Psoas muscle (tissue), 7 donors: ENCODE measurements at regions not wholly inside any gene's neighbourhood (a gene's known extent, or its start where the extent isn't known, plus 50 kb on each side); places are given as distances from the start of the nearest gene placed in this dataset.

Experiments used
- ATAC-seq, 4 donors: fragments of 200-7000 bp; cut with Tn5 transposase; one replicate each; pipeline ENCODE4 v1.9.1; 2020; ENCODE audit warnings: moderate library complexity in 3 of 4, mild to moderate bottlenecking in 2 of 4
- DNase-seq, 2 donors: peaks; one replicate each; pipeline ENCODE4 v3.0.0-alpha.2; 2020
- H3K27ac ChIP-seq: fragments of 200-600 bp; one replicate; pipeline ENCODE4 v1.8.0; 2022
- H3K27me3 ChIP-seq, 3 donors: fragments of 200-600 bp in 1 of 3; one replicate each; pipeline versions ENCODE4 v1.6.1 to v1.8.0; 2013 to 2022; ENCODE audit warnings: low read length in 2 of 3, mild to moderate bottlenecking in 2 of 3, moderate library complexity in 1 of 3; ENCODE audit not compliant: insufficient read depth in 3 of 3
- H3K36me3 ChIP-seq, 2 donors: fragments of 200-600 bp in 1 of 2; one replicate each; pipeline versions ENCODE4 v1.6.1 to v1.8.0; 2013 to 2022; ENCODE audit warnings: low read depth in 1 of 2, mild to moderate bottlenecking in 1 of 2, moderate library complexity in 1 of 2; ENCODE audit not compliant: insufficient read depth in 1 of 2
- H3K4me1 ChIP-seq: fragments of 200-600 bp; one replicate; pipeline ENCODE4 v1.8.0; 2022
- H3K4me3 ChIP-seq: fragments of 200-600 bp; one replicate; pipeline ENCODE4 v1.8.0; 2022; ENCODE audit warnings: mild to moderate bottlenecking
- H3K9me3 ChIP-seq: fragments of 200-600 bp; one replicate; pipeline ENCODE4 v1.8.0; 2022
- WGBS, 3 donors: extraction: QIAGEN DNeasy Blood & Tissue Kit; methylation state at CpG; one replicate each; pipeline versions ENCODE4 v1.1.6 to v1.1.7; 2013; 5-methylcytosine and 5-hydroxymethylcytosine counted together
- intact Hi-C, 2 donors: fragments of 100-400 bp; cut with DNase I; formaldehyde crosslinking; loops; one replicate each; pipeline versions ENCODE4 v1.11.0 to v1.14.2; 2022
- TF ChIP-seq, protein P1 (sequence below): fragments of 200-600 bp; IDR thresholded peaks from one replicate; pipeline ENCODE4 v1.8.0; 2022; ENCODE audit warnings: antibody characterized with exemption
- donor health status: healthy with polysubstance abuse.
- donor health status: DM: no; HTN: no; CAD: no; lungs with moderate emphysema.
- donor health status: Bipolar disorder and iron deficiency.
- donor health status: healthy.
- donor health status: DM: yes; HTN: yes; CAD: no.
- donor health status: DM: no; HTN: no; CAD: no.
- donor health status: DM: yes; HTN: yes; CAD: no.

DNA sequence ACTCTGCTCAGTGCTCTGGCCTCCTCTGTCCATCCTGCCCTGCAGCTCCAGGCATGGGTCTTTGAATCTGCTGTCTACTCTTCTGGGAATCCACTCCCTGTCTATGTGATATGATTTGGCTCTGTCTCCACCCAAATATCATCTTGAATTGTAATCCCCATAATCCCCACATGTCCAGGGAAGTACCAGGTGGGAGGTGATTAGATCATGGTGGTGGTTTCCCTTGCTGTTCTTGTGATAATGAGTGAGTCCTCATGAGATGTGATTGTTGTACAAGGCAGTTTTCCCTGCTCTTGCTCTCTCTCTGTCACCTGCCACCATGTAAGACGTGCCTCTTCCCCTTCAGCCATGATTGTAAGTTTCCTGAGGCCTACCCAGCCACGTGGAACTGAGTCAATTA is 881.8 kb upstream of the ID2 start:
- peaks cover 7% of the 10 kb centered on the region for H3K9me3 ChIP-seq

DNA sequence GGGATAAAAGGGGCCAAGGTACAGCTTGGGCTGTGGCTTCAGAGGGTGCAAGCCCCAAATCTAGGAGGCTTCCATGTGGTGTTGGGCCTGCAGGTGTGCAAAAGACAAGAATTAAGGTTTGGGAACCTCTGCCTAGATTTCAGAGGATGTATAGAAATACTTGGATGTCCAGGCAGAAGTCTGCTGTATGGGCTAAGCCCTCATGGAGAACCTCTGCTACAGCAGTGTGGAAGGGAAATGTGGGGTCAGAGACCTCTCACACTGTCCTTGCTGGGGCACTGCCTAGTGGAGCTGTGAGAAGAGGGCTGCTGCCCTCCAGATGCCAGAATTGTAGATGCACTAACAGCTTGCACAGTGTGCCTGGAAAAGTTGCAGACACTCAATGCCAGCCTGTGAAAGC is 880.6 kb upstream of the ID2 start:
- no peak for ATAC-seq
- H3K4me3 ChIP-seq: no peak overlapping the region
- H3K36me3 ChIP-seq: no peaks in the 10 kb centered on the region
- peaks cover 7% of the 10 kb centered on the region for H3K9me3 ChIP-seq
- no peak overlapping the region for H3K27ac ChIP-seq
- no peaks in the 10 kb centered on the region for H3K27me3 ChIP-seq
- no peaks in the 10 kb centered on the region for H3K4me1 ChIP-seq
- TF ChIP-seq, protein P1, sequence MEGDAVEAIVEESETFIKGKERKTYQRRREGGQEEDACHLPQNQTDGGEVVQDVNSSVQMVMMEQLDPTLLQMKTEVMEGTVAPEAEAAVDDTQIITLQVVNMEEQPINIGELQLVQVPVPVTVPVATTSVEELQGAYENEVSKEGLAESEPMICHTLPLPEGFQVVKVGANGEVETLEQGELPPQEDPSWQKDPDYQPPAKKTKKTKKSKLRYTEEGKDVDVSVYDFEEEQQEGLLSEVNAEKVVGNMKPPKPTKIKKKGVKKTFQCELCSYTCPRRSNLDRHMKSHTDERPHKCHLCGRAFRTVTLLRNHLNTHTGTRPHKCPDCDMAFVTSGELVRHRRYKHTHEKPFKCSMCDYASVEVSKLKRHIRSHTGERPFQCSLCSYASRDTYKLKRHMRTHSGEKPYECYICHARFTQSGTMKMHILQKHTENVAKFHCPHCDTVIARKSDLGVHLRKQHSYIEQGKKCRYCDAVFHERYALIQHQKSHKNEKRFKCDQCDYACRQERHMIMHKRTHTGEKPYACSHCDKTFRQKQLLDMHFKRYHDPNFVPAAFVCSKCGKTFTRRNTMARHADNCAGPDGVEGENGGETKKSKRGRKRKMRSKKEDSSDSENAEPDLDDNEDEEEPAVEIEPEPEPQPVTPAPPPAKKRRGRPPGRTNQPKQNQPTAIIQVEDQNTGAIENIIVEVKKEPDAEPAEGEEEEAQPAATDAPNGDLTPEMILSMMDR: no peak
- intact Hi-C loops: no loop called here
- no peak for DNase-seq

More for the DNA sequence above, 881.8 kb upstream of the ID2 start:
- H3K4me3 ChIP-seq: no peak overlapping the region
- intact Hi-C loops: no loop called here
- H3K27ac ChIP-seq: no peak overlapping the region
- DNase-seq: no peak
- TF ChIP-seq, protein P1: no peak
- no peaks in the 10 kb centered on the region for H3K36me3 ChIP-seq
- WGBS, 3 donors: 66 to 68% (median 67%) methylated on average over 2 of the region's 2 CpGs
- ATAC-seq: no peak
- H3K4me1 ChIP-seq: no peaks in the 10 kb centered on the region
- no peaks in the 10 kb centered on the region for H3K27me3 ChIP-seq

DNA sequence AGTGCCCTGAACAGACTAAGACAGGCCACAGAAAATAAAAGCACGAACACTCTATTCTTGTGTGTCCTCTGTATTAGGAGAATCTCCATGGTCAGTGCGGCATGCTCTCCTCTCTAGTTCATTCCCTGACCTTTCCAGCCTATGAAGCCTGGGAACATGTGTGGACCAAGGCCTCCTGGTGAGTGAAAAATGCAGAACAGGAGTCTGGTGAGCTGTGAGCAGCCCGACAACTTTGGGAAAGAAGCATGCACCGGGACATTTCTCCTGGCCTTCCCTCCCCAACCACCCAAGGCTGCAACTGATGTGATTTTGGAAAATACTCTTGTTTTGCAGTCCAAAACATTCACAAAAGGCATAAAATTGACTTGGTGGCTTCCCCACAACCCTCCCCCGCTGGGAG is 878.3 kb upstream of the ID2 start:
- 80 to 85% (median 82%) methylated on average over 5 of the region's 5 CpGs for WGBS, 3 donors
- DNase-seq (no peak), ATAC-seq (no peak)
- TF ChIP-seq, protein P1: no peak
- Histone ChIP-seq H3K36me3 (no peaks in the 10 kb centered on the region), H3K4me3 (no peak overlapping the region), H3K27me3 (no peaks in the 10 kb centered on the region), H3K9me3 (peaks cover 7% of the 10 kb centered on the region), H3K4me1 (no peaks in the 10 kb centered on the region), H3K27ac (no peak overlapping the region)
- intact Hi-C loops: no loop called here

DNA sequence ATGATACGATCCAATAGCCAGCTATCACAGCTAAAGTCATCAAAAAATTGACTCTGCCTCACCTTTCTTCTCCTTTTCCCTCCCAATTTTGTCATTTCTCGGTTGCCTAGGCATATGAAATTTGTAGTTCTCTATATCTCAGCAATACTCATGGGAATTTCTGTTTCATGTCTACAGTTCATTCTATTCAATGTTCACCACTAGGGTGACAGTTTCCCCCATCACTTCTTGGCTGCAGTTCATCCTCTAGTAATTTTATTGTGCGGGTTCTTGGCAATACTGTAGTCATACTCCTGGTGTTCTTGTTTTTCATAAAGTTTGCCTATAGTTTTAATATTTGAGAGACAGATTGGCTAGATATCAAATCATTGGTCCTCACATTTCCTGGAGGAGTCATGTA is 872.2 kb upstream of the ID2 start:
- no peak overlapping the region for H3K4me3 ChIP-seq
- WGBS, 3 donors: 73 to 79% (median 73%) methylated on average over 3 of the region's 3 CpGs
- intact Hi-C loops: no loop called here
- no peak for DNase-seq
- TF ChIP-seq, protein P1: no peak
- H3K4me1 ChIP-seq: no peaks in the 10 kb centered on the region
- ATAC-seq: no peak
- H3K27ac ChIP-seq: no peak overlapping the region
- no peaks in the 10 kb centered on the region for H3K36me3 ChIP-seq
- H3K27me3 ChIP-seq: peaks cover 0 to 2% (median 0%) of the 10 kb centered on the region in 3 donors
- H3K9me3 ChIP-seq: no peaks in the 10 kb centered on the region

DNA sequence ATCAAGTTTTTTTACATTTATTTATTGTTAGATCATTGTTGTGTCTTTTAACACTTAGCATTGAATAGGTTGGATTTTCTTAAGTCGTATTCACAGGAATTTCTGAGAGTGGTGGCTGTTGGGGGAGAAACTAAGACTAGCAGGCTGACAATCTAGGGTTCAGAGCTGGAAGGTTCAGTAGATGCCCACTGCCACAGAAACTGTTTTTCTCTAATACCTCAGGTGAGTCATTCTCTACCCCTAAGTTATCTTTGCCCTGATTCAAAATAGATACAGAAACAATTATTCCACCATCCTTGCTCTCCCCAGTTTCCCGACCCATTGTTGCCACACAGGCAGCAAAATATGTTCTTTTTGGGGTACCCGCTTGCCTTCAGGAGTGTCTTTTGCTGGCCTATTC is 870.8 kb upstream of the ID2 start:
- ATAC-seq (no peak), DNase-seq (no peak)
- H3K27me3 ChIP-seq: peaks cover 0 to 7% (median 2%) of the 10 kb centered on the region in 3 donors
- no peaks in the 10 kb centered on the region for H3K4me1 ChIP-seq
- WGBS, 3 donors: 85 to 94% (median 92%) methylated on average over 3 of the region's 3 CpGs
- H3K9me3 ChIP-seq: no peaks in the 10 kb centered on the region
- H3K27ac ChIP-seq: no peak overlapping the region
- intact Hi-C loops: no loop called here
- H3K36me3 ChIP-seq: no peaks in the 10 kb centered on the region
- TF ChIP-seq, protein P1: no peak
- no peak overlapping the region for H3K4me3 ChIP-seq
